Gastroesophageal sphincter (tissue), 4 donors: ENCODE measurements at regions not wholly inside any gene's neighbourhood (a gene's known extent, or its start where the extent isn't known, plus 50 kb on each side); places are given as distances from the start of the nearest gene placed in this dataset.

ENCODE experiments used
- ATAC-seq: fragments of 150-250 bp; one replicate; pipeline ENCODE4 v1.9.1; 2016; ENCODE audit warnings: mild to moderate bottlenecking, moderate library complexity
- H3K27ac ChIP-seq, 4 donors: fragments of 200-600 bp; sonication (generic) in 3 of 4; 1 replicate in 3 of 4; 2 replicates in 1 of 4; pipeline ENCODE4 v1.5.1; 2016 to 2019
- H3K27me3 ChIP-seq: fragments of 200-600 bp; sonication (generic); one replicate; pipeline ENCODE4 v1.5.1; 2019
- H3K36me3 ChIP-seq, 2 donors: fragments of 200-600 bp; sonication (generic); one replicate each; pipeline ENCODE4 v1.5.1; 2019; ENCODE audit warnings: control low read depth in 1 of 2
- H3K4me1 ChIP-seq, 3 donors: fragments of 200-600 bp; sonication (generic); 1 replicate in 2 of 3; 2 replicates in 1 of 3; pipeline ENCODE4 v1.5.1; 2016 to 2019; ENCODE audit warnings: control low read depth in 2 of 3
- H3K4me3 ChIP-seq, 2 donors: fragments of 200-600 bp; sonication (generic); one replicate each; pipeline ENCODE4 v1.5.1; 2019; ENCODE audit warnings: mild to moderate bottlenecking in 1 of 2, moderate library complexity in 1 of 2
- H3K9me3 ChIP-seq, 3 donors: fragments of 200-600 bp; sonication (generic); one replicate each; pipeline ENCODE4 v1.5.1; 2017 to 2019; ENCODE audit warnings: control low read depth in 2 of 3
- EP300 ChIP-seq: sonication (generic); formaldehyde crosslinking; IDR thresholded peaks from one replicate; pipeline ENCODE4 v1.6.1; 2017; ENCODE audit warnings: antibody characterized with exemption, mild to moderate bottlenecking
- POLR2A ChIP-seq, 2 donors: fragments of 450-650 bp; IDR thresholded peaks; one replicate each; pipeline ENCODE4 v1.6.1; 2017; ENCODE audit warnings: antibody characterized with exemption in 2 of 2, mild to moderate bottlenecking in 2 of 2, moderate library complexity in 1 of 2
- POLR2AphosphoS5 ChIP-seq: sonication (generic); formaldehyde crosslinking; IDR thresholded peaks from one replicate; pipeline ENCODE4 v1.6.1; 2017; ENCODE audit warnings: antibody characterized with exemption
- WGBS, 2 donors: methylation state at CpG; one replicate each; pipeline ENCODE4 v1.1.5; 2018; ENCODE audit warnings: low coverage in 1 of 2; 5-methylcytosine and 5-hydroxymethylcytosine counted together
- TF ChIP-seq, protein P1 (sequence below), 4 experiments: fragments of 200-600 bp in 2 of 4; fragments of 450-650 bp in 2 of 4; sonication (generic) in 1 of 4; IDR thresholded peaks; one replicate each; pipeline ENCODE4 v1.5.1; 2017 to 2019; ENCODE audit warnings: antibody characterized with exemption in 4 of 4, mild to moderate bottlenecking in 2 of 4, moderate library complexity in 2 of 4

DNA sequence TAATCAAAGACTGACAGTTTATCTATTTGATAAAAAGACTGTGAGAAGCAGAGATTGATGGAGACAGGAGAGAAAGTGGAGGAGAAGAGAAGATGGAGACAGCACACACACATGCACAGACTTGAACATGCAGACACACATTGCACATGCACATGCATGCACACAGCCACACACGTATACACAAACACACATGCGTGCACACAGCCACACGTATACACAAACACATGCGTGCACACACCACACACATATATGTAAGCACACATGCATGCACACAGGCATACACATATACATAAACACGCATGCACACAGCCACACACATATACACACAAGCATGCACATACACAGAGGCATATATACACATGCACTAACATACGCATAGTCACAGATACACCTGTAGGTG lies 313.4 kb downstream of the HAPSTR1 start:
- ATAC-seq, result no peak
- 92 to 93% methylated on average over 6 of the region's 6 CpGs for WGBS, 2 donors
- H3K27ac ChIP-seq, result no peak overlapping the region
- H3K9me3 ChIP-seq, result no peaks in the 10 kb centered on the region
- no peaks in the 10 kb centered on the region for H3K27me3 ChIP-seq
- TF ChIP-seq POLR2A (IDR thresholded peaks at IDR 0.05) (no peak), POLR2AphosphoS5 (no peak), EP300 (no peak)
- TF ChIP-seq, protein P1, sequence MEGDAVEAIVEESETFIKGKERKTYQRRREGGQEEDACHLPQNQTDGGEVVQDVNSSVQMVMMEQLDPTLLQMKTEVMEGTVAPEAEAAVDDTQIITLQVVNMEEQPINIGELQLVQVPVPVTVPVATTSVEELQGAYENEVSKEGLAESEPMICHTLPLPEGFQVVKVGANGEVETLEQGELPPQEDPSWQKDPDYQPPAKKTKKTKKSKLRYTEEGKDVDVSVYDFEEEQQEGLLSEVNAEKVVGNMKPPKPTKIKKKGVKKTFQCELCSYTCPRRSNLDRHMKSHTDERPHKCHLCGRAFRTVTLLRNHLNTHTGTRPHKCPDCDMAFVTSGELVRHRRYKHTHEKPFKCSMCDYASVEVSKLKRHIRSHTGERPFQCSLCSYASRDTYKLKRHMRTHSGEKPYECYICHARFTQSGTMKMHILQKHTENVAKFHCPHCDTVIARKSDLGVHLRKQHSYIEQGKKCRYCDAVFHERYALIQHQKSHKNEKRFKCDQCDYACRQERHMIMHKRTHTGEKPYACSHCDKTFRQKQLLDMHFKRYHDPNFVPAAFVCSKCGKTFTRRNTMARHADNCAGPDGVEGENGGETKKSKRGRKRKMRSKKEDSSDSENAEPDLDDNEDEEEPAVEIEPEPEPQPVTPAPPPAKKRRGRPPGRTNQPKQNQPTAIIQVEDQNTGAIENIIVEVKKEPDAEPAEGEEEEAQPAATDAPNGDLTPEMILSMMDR (IDR thresholded peaks at IDR 0.05), result no peak
- no peaks in the 10 kb centered on the region for H3K36me3 ChIP-seq
- H3K4me3 ChIP-seq, result no peak overlapping the region
- no peaks in the 10 kb centered on the region for H3K4me1 ChIP-seq

DNA sequence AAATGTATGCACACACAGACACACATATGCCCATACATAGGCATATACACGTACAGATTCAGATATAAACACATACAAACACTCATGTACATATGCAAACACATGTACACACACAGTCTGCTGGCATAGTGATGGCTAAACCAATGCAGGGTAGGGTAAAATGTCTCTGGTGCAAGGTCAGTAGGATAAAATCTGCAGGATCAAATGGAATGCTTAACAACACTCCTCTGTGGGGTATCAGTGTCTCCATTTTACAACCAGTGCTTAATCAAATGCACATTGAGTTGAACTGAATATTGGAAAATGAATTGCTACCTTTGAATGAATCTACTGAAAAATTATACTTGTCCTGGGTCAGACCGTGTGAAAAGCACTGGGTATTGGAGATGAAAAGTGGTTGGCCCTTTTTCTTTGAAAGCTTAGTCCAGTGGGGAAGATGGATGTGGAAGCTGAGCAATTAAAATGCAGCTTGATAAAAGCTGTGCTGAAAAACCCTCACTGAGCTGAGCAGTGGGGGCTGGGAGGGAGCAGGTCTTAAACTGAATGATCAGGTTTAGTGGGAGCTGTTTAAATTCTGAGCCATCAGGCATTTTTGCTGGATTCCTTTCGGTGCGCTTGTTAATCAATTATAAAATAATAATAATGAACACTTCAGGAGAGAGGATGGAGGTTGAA lies 314.7 kb downstream of the HAPSTR1 start:
- Histone ChIP-seq H3K4me1 (no peaks in the 10 kb centered on the region), H3K27me3 (no peaks in the 10 kb centered on the region), H3K36me3 (no peaks in the 10 kb centered on the region), H3K4me3 (no peak overlapping the region), H3K27ac (no peak overlapping the region), H3K9me3 (no peaks in the 10 kb centered on the region)
- TF ChIP-seq POLR2A (IDR thresholded peaks at IDR 0.05) (no peak), EP300 (no peak), POLR2AphosphoS5 (no peak)
- TF ChIP-seq, protein P1 (IDR thresholded peaks at IDR 0.05), result no peak
- ATAC-seq, result no peak
- 54 to 71% methylated on average over 4 of the region's 4 CpGs for WGBS, 2 donors

DNA sequence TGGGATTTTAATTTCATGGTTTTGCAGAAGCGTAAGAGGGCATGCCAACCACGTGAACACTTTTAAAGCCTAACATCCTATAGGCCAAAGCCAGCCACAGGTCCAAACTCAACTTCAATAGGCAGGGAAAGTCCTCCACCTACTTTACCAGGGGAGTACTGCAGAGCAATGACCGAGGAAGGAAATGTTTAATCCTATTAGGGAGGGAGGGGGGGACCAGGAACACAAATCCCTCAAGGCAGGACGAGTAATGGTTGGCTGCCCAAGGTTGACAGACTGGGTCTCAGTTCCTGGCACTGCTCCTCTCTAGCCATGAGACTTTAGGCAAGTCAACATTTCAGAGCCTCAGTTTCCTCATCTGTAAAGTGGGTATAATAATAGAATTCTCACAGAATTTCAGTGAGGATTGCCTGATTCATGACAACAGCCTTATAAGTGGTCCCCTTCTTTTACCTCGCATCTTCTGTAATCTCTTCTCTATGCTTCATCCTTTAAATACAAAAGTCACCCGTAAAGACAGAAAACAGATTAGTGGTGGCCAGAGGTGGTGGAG lies 315.8 kb downstream of the HAPSTR1 start:
- no peaks in the 10 kb centered on the region for H3K9me3 ChIP-seq
- ATAC-seq, result no peak
- H3K27me3 ChIP-seq, result no peaks in the 10 kb centered on the region
- H3K36me3 ChIP-seq, result no peaks in the 10 kb centered on the region
- no peaks in the 10 kb centered on the region for H3K4me1 ChIP-seq
- H3K4me3 ChIP-seq, result no peak overlapping the region
- 83 to 89% methylated on average over 5 of the region's 6 CpGs for WGBS, 2 donors
- TF ChIP-seq POLR2AphosphoS5, result no peak
- TF ChIP-seq POLR2A (IDR thresholded peaks at IDR 0.05), result no peak
- TF ChIP-seq, protein P1 (IDR thresholded peaks at IDR 0.05), result no peak
- no peak for TF ChIP-seq EP300
- H3K27ac ChIP-seq, result no peak overlapping the region

DNA sequence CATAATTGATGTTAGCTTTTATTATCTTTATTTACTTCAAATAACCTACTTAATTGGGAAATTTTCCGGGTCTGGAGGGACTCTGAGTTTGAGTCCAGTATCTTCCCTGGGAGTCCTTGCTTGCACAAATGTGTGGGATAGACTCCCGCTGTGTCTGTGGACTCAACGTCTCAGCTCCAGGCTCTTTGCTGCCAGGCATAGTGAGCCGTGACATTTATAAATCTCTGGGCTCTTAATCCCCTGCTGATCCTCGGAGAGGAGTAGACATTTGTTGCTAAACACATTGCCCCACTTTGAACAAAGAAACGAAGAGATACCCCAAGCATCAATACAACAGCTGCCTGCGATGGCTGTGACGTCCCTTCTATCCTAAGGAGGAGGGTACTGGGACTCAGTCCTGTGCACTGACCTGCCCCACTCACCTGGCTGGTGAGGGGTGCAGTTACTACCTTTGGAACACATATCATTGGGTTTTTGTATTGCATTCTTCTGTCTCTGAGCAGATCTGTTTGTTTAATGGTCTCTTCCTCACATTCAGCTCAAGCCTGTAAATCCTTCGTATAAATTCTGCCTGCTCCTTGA lies 316.9 kb downstream of the HAPSTR1 start:
- TF ChIP-seq, protein P1 (IDR thresholded peaks at IDR 0.05), result no peak
- TF ChIP-seq POLR2A (IDR thresholded peaks at IDR 0.05) (no peak), EP300 (no peak), POLR2AphosphoS5 (no peak)
- ATAC-seq, result no peak
- H3K4me1 ChIP-seq, result peaks cover 0 to 8% (median 0%) of the 10 kb centered on the region in 3 donors
- no peaks in the 10 kb centered on the region for H3K36me3 ChIP-seq
- no peak overlapping the region for H3K4me3 ChIP-seq
- no peaks in the 10 kb centered on the region for H3K9me3 ChIP-seq
- WGBS, 2 donors, result 33 to 34% methylated on average over 4 to 5 of the region's 9 CpGs
- no peak overlapping the region for H3K27ac ChIP-seq
- no peaks in the 10 kb centered on the region for H3K27me3 ChIP-seq
